GM20431 (cell line): ENCODE measurements at regions not wholly inside any gene's neighbourhood (a gene's known extent, or its start where the extent isn't known, plus 50 kb on each side); places are given as distances from the start of the nearest gene placed in this dataset.
"Not testable (repeated sequence)": the region's sequence is repeated elsewhere in the genome, so short reads cannot be mapped to it uniquely, and the experiment has no call there.

ENCODE experiments used
- in situ Hi-C: fragments of 300-500 bp; cut with MseI, MboI; formaldehyde crosslinking; loops from one replicate; pipeline ENCODE4 v1.15.0; 2020; ENCODE audit warnings: low sequenced_read_pairs; ENCODE audit not compliant: unreplicated experiment

GRCh38 chr7:142548978-142549377, 200.3 kb upstream of the PRSS1 start:
- in situ Hi-C loops: no loop called here

- in situ Hi-C loops: no loop called here
Observed at GRCh38 chr7:142546452-142546851, 202.8 kb upstream of the PRSS1 start.

- in situ Hi-C loops: no loop called here
Observed at GRCh38 chr7:142542942-142543341, 206.3 kb upstream of the PRSS1 start.

- in situ Hi-C loops: no loop called here
Observed at GRCh38 chr7:142542105-142542504, 207.2 kb upstream of the PRSS1 start.

- in situ Hi-C loops: no loop called here
Observed at GRCh38 chr7:142540371-142540770, 208.9 kb upstream of the PRSS1 start.

GRCh38 chr7:142539901-142540300, 209.4 kb upstream of the PRSS1 start:
- in situ Hi-C loops: no loop called here

- in situ Hi-C loops: no loop called here
Observed at GRCh38 chr7:142537760-142538159, 211.5 kb upstream of the PRSS1 start.

GRCh38 chr7:142535123-142535779, 214.0 kb upstream of the PRSS1 start:
- in situ Hi-C loops: no loop called here

- in situ Hi-C loops: no loop called here
Observed at GRCh38 chr7:142534726-142535122, 214.5 kb upstream of the PRSS1 start.

- in situ Hi-C loops: no loop called here
Observed at GRCh38 chr7:142533920-142534319, 215.4 kb upstream of the PRSS1 start.

GRCh38 chr7:142529591-142529990, 219.7 kb upstream of the PRSS1 start:
- in situ Hi-C loops: no loop called here

- in situ Hi-C loops: no loop called here
Observed at GRCh38 chr7:142528608-142529408, 220.5 kb upstream of the PRSS1 start.

GRCh38 chr7:142523821-142524460, 225.3 kb upstream of the PRSS1 start:
- in situ Hi-C loops: no loop called here

- in situ Hi-C loops: no loop called here
Observed at GRCh38 chr7:142522735-142523134, 226.5 kb upstream of the PRSS1 start.

- in situ Hi-C loops: not testable (repeated sequence)
Observed at GRCh38 chr7:142520885-142521284, 228.4 kb upstream of the PRSS1 start.

- in situ Hi-C loops: not testable (repeated sequence)
Observed at GRCh38 chr7:142520455-142520854, 228.8 kb upstream of the PRSS1 start.

GRCh38 chr7:142519079-142520078, 229.9 kb upstream of the PRSS1 start:
- in situ Hi-C loops: no loop called here

GRCh38 chr7:142516038-142516501, 233.2 kb upstream of the PRSS1 start:
- in situ Hi-C loops: no loop called here

- in situ Hi-C loops: not testable (repeated sequence)
Observed at GRCh38 chr7:142514716-142515115, 234.6 kb upstream of the PRSS1 start.
